Ishikawa (cell line): ENCODE measurements at regions not wholly inside any gene's neighbourhood (a gene's known extent, or its start where the extent isn't known, plus 50 kb on each side); places are given as distances from the start of the nearest gene placed in this dataset.

Experiments
- CEBPB ChIP-seq: IDR thresholded peaks from 2 replicates; pipeline ENCODE4 v1.6.1; 2012
- CREB1 ChIP-seq: IDR thresholded peaks from 2 replicates; pipeline ENCODE4 v1.6.1; 2012; ENCODE audit warnings: low read depth
- EGR1 ChIP-seq: IDR thresholded peaks from 2 replicates; pipeline ENCODE4 v1.6.1; 2012
- EP300 ChIP-seq: IDR thresholded peaks from 2 replicates; pipeline ENCODE4 v1.6.1; 2012; ENCODE audit warnings: borderline replicate concordance
- FOXM1 ChIP-seq: IDR thresholded peaks from 2 replicates; pipeline ENCODE4 v1.6.1; 2012; ENCODE audit warnings: low read depth, borderline replicate concordance
- NFIC ChIP-seq: IDR thresholded peaks from 2 replicates; pipeline ENCODE4 v1.6.1; 2012
- RAD21 ChIP-seq: IDR thresholded peaks from 2 replicates; pipeline ENCODE4 v1.6.1; 2012; ENCODE audit warnings: low read depth
- TAF1 ChIP-seq: IDR thresholded peaks from 2 replicates; pipeline ENCODE4 v1.6.1; 2012; ENCODE audit warnings: low read depth, mild to moderate bottlenecking
- TCF12 ChIP-seq: IDR thresholded peaks from 2 replicates; pipeline ENCODE4 v1.6.1; 2012; ENCODE audit warnings: low read depth
- TEAD4 ChIP-seq: IDR thresholded peaks from 2 replicates; pipeline ENCODE4 v1.6.1; 2012
- USF1 ChIP-seq: IDR thresholded peaks from 2 replicates; pipeline ENCODE4 v1.6.1; 2012
- YY1 ChIP-seq: IDR thresholded peaks from 2 replicates; pipeline ENCODE4 v1.6.1; 2012; ENCODE audit warnings: low read depth
- ZBTB7A ChIP-seq: IDR thresholded peaks from 2 replicates; pipeline ENCODE4 v1.6.1; 2012; ENCODE audit warnings: low read depth
- TF ChIP-seq, protein P1 (sequence below): IDR thresholded peaks from 2 replicates; pipeline ENCODE4 v1.6.1; 2012
- TF ChIP-seq, protein P2 (sequence below): IDR thresholded peaks from 2 replicates; pipeline ENCODE4 v1.6.1; 2012; ENCODE audit warnings: low read depth, mild to moderate bottlenecking

DNA sequence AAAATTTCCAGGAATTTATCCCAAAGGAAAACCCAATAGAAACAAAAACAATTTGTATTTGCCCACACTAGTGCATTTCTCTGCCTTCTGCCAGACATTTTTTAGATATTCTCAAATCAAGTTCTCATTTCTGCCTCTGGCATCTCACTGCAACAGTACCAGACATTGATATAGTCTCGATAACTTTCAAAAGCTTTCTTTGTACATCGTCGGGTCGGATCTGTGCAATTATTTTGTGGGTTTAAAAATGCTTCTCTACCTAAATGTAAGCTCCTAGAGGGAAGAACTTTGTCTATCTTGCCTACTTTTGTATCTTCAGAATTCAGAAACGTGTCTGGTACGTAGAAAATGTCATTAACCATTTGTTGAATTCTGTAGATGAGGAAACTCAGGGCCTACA, 125.5 kb upstream of the LIFR start:
- no peak for TF ChIP-seq FOXM1
- TF ChIP-seq, protein P1, sequence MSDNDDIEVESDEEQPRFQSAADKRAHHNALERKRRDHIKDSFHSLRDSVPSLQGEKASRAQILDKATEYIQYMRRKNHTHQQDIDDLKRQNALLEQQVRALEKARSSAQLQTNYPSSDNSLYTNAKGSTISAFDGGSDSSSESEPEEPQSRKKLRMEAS, result no peak
- TF ChIP-seq CEBPB, result no peak
- no peak for TF ChIP-seq TAF1
- no peak for TF ChIP-seq TCF12
- TF ChIP-seq USF1, result no peak
- no peak for TF ChIP-seq ZBTB7A
- no peak for TF ChIP-seq NFIC
- no peak for TF ChIP-seq YY1
- no peak for TF ChIP-seq TEAD4
- TF ChIP-seq EP300, result no peak
- no peak for TF ChIP-seq CREB1

DNA sequence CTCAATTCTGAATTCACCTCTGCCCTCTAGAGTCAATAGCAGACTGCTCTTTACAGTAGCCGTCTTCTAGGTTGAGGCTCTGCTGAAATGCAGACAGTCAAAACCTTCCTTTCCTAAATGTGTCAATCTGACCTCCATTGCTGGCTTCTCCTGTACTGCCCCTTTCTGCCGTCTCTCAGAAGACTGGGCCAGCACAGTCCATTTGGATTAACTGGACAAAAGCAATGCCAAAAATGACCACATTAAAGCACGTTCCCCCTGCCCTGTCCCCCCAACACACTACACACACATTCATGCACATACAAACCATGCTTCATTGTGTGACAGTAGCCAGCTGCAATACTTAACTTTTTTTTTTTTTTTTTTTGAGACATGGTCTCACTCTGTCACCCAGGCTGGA, 130.2 kb upstream of the LIFR start:
- TF ChIP-seq TEAD4 (no peak), FOXM1 (no peak), RAD21 (no peak), EGR1 (no peak), EP300 (no peak), ZBTB7A (no peak), CREB1 (no peak)

DNA sequence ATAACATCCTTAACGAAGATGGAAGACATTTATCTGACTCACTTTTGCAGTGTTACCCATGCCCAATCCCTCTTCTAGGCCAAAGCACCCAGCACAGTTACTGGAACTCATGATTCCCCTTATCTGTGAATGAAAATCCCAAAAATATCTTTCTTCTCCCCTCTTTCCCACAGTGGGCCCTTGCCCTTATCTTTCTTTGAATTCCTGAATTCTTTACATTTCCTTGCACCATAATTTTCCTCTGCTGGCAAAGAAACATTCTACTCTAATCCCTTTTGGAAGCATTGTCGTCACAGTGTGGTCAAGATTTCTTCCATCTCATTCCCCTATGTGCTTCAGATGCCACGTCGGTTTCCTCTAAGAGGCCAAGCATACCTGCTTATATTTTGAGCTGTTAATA, 135.9 kb upstream of the LIFR start:
- TF ChIP-seq NFIC, result no peak
- no peak for TF ChIP-seq EP300
- TF ChIP-seq EGR1, result no peak

GRCh38 chr5:38692781-38693527, 136.5 kb upstream of the LIFR start:
- TF ChIP-seq FOXM1 (no peak), CREB1 (no peak), NFIC (no peak), YY1 (no peak), USF1 (no peak), TCF12 (no peak), CEBPB (no peak), EGR1 (no peak), TAF1 (no peak), RAD21 (no peak), EP300 (no peak), TEAD4 (no peak)
- TF ChIP-seq, protein P1, result no peak
- TF ChIP-seq, protein P2, sequence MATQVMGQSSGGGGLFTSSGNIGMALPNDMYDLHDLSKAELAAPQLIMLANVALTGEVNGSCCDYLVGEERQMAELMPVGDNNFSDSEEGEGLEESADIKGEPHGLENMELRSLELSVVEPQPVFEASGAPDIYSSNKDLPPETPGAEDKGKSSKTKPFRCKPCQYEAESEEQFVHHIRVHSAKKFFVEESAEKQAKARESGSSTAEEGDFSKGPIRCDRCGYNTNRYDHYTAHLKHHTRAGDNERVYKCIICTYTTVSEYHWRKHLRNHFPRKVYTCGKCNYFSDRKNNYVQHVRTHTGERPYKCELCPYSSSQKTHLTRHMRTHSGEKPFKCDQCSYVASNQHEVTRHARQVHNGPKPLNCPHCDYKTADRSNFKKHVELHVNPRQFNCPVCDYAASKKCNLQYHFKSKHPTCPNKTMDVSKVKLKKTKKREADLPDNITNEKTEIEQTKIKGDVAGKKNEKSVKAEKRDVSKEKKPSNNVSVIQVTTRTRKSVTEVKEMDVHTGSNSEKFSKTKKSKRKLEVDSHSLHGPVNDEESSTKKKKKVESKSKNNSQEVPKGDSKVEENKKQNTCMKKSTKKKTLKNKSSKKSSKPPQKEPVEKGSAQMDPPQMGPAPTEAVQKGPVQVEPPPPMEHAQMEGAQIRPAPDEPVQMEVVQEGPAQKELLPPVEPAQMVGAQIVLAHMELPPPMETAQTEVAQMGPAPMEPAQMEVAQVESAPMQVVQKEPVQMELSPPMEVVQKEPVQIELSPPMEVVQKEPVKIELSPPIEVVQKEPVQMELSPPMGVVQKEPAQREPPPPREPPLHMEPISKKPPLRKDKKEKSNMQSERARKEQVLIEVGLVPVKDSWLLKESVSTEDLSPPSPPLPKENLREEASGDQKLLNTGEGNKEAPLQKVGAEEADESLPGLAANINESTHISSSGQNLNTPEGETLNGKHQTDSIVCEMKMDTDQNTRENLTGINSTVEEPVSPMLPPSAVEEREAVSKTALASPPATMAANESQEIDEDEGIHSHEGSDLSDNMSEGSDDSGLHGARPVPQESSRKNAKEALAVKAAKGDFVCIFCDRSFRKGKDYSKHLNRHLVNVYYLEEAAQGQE, result no peak

- TF ChIP-seq ZBTB7A (no peak), EP300 (no peak), USF1 (no peak), FOXM1 (no peak), YY1 (no peak), RAD21 (no peak)
These were observed 138.8 kb upstream of the LIFR start for GRCh38 chr5:38695021-38695958.

- TF ChIP-seq TEAD4 (peak; percentile 70), FOXM1 (no peak), CEBPB (peak; percentile 44; the same call in 1 of the 2 replicates)
These were observed 140.6 kb upstream of the LIFR start for GRCh38 chr5:38697013-38697412.

- TF ChIP-seq EGR1 (no peak), TAF1 (no peak), CREB1 (no peak), RAD21 (no peak), ZBTB7A (no peak), USF1 (no peak), NFIC (no peak), TCF12 (no peak), TEAD4 (no peak)
- TF ChIP-seq, protein P2, result no peak
These were observed 139.4 kb upstream of the OSMR start for GRCh38 chr5:38706376-38706775.
